Fibroblast of skin of right biceps (primary cell): ENCODE measurements at regions not wholly inside any gene's neighbourhood (a gene's known extent, or its start where the extent isn't known, plus 50 kb on each side); places are given as distances from the start of the nearest gene placed in this dataset.
A peak's percentile ranks its signal among the peaks of the same experiment; 100 is the strongest.

ENCODE experiments used
- DNase-seq: peaks from one replicate; pipeline ENCODE4 v3.0.0-alpha.2; 2013

DNA sequence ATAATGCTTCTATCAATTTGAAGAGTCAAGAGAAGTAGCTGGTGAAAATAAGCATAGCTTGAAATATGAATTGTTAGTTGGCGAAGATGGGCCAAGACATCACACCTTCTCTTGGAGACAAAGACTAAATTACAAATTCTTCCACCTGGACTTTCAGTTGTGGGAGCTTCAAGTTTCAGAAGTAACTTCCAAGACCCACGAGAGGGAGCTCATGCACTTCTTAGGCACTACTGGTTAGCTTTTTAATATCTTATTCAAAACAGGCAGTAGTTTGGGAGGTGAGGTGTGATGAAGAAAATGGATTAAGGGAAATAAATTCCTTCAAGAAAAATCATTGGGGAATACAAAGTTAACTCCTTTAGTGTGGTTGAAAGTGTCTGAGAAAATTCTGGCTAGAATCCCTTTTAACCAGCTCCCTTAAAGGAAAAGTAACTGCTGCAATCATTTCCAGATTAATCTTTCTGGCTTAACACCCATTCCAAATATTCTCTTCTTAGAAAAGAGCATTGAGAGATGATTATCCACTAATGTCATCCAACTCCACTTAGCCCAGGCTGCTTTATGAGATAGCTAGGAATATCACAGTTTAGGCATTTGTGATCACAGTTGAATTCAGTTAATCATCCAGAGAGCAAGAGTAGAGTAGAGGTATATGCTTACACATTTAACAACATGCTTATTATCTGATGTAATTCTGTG is 139.5 kb upstream of the DMRTA1 start:
- DNase-seq: peak; percentile 50

DNA sequence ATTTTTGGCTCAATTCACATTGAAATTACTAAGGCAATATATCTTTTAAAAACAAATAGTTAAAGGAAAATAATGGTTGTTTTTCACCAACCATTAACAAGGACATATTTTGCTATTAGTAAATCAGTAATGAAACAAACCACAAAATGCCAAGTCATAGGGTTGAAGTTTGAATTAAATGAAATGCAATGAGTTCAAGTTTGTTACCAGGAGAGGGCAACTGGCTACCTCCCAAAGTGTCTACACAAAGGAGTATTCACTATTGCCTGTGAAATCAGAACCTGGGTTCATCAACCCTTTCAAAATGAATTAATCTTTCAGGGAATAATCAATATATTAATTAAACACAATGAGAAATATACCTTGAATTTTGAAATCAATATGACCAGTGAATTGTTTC is 138.4 kb upstream of the DMRTA1 start:
- DNase-seq: no peak

DNA sequence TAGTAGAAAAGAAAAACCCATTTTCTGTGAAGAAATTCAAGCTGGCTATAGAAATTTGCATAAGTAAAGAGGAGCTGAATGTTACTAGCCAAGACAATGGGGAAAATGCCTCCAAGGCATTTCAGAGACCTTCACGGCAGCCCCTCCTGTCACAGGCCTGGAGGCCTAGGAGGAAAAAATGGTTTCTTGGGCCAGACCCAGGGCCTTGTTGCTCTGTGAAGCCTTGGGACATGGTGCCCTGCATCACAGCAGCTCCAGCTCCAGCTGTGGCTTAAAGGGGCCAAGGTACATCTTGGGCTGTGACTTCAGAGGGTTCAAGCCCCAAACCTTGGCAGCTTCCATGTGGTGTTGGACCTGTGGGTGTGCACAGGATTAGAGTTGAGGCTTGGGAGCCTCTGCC is 130.0 kb upstream of the DMRTA1 start:
- DNase-seq: no peak

DNA sequence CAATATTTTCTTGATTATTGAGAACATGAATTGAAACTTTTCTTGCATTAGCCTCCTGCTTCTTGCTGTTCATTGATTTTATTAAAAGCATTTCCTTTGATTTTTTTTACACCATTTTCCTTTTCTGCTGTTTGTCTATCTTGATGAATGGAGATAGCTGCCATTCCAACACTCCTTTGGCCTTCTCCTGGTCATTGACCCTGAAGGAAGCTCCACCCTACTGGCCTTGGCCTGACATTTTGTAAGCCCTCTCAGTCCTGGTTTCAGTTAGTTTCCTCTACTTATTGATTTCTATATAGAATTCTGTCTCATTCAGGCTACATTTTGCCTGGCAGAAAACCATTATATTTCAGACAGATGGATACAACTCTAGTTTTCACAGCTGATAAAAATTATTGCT is 115.1 kb upstream of the DMRTA1 start:
- no peak for DNase-seq

DNA sequence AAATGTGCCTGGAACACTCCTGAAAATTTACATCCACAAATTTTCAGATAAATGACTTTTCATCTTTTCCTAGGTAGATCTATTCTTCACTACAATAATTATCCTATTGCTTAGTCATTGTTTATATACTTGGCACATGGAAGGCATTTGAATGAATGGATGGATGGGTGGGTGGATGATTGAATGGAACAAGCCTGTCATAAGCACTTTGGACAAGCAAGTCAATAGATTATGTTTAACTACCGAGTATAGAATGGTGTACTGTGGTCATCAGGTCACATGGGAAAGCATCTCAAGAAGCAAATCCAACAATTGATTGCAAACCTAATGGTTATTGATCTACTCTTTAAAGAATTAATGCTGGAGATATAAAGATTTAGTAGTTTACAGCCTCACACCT is 114.4 kb upstream of the DMRTA1 start:
- DNase-seq: no peak

DNA sequence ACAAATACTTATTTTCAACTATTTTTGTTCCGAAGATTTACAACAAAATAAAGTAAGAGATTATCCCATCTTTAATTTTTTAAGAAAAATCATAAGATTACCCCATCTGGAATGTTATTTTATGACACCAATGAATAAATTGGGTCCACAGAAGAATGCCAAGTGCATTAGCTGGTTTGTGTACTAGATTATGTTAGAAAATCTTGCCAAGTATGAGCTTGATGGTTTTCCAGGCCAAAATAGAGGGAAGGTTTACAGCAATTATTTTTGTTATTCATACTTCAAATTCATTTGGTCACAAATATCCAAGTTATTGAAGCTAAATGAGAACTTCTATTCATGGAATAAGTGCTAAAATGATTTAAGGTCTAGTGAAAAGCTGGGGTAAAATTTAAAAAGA is 109.4 kb upstream of the DMRTA1 start:
- DNase-seq: no peak

DNA sequence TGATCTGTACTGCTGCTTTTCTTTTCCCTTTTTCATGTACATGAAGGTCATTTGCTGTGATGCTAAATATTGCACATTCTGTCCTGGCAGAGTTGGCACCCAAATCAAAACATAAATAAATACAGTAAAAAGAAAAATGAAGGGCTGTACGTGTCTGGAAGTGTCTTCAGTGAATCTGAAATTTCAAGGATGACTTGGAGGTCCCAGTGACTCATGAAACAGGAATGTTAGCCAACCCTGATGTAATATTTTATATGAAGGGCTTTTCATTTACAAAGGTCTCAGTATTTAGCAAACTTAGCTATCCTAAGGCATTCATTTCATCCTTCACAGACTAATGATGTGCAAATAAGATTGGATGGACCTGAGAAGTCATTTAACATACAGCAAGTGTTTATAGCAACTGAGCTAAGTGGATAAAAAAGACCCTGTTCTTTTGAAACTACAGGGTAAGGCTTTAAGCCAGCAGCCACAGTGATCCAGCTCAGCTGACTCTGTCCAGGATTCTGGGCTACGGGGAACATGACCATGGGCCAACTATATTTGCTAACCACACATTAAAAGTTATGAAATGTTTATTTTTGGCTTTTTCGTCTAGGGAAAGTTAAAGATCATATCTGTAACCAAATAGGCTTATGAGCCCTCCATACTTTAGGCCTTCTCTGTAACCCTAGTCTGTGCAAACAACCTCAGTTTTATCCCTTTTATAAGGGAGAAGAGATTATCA is 104.0 kb upstream of the DMRTA1 start:
- peak; percentile 62 for DNase-seq

DNA sequence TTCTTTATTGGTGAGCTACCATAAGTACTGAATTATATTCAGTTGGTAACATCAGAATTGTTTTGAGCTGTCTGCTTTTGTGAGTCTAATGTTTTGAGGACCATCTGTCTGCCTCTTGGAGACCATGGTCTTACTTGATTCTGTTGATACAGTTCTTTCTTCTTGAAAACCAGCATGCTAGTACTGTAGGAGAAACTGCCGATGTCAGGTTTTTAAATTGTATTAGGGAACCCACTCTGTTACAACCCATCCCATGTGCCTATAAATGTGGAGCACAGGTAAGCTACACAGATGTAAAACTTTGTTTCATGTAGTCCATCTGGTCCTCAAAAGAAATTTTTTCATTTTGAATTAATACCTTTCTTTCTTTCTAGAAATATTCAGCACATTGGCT is 103.4 kb upstream of the DMRTA1 start:
- DNase-seq: no peak

DNA sequence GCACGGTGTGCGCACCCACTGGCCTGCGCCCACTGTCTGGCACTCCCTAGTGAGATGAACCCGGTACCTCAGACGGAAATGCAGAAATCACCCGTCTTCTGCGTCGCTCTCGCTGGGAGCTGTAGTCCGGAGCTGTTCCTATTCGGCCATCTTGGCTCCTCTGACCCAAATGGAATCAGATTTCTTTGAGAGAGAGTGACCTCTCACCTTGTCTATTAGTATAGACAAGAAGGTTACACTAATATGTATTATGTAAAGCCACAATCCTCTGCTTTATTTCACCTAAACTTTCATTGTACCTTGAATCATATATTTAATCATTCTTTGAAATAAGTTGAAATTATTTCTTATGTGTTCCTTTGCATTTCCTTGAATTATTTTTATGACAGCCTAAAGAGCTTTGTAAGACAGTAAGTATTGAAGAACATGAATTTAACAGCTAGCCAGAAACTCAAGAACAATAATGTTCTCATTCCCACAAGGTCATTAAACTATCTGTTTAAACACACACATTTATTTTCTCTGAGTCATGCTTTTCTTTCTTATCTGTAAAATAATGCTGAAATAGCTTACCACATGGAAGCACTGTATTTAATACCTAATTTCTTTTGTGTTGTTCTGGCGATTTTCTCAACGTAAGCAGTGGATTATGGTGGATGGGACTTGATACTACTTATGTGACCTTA is 91.8 kb upstream of the DMRTA1 start:
- no peak for DNase-seq

DNA sequence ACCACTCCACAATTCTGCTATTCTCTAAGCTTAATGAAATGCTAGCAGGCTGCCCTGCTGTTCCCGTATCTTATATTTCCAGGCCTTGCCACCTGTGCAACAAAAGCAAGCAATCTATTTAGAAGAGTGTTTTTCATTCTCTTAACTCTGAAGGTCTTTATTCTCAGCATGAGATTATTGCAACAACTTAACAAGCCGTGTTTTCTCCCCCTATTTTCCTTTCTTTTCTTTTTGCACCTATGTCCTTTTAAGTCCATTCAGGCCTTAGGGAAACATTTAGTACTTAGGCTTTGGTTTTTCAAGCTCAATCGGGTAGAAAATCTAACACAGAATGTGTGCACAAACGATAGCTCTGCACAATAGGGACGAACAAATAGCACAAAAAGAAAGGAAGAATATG is 89.6 kb upstream of the DMRTA1 start:
- no peak for DNase-seq

DNA sequence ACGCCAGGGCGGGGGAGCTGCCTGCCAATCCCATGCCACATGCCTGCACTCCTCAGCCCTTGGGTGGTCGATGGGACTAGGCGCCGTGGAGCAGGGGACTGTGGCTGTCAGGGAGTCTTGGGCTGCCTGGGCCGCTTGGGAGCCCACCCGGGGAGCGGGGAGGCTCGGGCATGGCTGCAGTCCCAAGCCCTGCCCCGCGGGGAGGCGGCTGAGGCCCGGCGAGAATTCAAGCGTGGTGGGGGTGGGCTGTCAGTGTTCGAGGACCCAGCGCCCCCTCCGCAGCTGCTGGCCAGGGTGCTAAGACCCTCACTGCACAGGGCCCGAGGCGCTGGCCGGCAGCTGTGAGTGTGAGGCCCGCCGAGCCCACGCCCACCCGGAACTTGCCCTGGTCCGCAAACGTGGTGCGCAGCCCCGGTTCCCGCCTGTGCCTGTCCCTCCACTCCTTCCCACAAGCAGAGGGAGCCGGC is 83.2 kb upstream of the DMRTA1 start:
- no peak for DNase-seq

DNA sequence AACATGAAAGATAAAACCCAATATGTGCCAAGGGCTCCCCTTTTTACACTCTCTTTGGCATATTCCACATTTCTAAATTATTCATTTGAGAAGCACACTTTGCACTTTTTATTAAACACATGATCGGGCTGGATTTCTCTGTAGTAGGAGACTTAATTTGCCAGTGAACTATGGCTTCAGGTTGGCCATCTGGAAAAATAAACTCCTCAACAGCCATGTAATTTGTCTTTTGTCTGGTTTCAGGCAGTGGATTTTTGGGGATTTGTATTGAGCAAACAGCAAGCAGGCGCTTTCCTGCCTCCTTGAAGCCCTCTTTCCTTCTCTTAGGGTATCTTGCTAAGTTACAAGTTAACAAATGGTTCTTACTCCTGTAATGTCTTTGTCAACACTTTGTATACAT is 73.0 kb upstream of the DMRTA1 start:
- DNase-seq: no peak

DNA sequence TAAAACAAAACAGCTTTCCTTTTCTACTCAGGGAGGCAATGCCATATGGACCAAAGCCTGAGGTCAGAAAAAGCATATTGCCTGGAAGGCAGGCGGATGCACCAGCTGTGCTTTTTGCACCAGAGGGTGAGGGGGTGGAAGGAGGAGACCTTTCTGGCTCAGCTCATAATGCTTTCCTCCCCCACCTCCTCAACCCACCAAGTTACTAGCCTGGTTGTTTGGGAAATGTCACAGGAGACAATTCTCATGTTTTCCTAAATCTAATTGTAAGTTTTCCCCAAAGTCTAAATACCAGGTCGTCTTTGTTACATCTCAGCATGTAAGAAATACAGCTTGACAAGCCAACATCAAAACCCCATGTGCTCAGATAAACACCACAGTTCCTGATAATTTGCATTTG is 72.6 kb upstream of the DMRTA1 start:
- DNase-seq: no peak

DNA sequence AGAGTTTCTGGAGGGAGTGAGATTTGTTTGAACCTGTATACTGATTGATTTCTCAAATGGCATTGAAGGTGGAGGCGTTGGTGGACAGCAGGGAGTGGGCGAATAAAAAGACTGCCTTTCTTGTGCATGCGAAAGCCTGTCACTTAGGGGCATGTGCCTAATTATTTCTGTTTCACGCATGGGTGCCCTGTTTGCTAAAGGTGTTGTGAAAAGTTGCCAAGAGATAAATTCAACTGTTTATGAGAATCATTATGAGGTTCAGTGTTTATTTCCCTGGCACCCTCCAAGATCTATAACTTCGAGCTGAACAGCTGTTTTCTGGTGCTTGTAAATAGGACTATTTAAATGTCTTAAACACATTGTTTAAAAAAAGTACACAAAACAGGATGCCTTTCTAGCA is 67.4 kb upstream of the DMRTA1 start:
- no peak for DNase-seq

DNA sequence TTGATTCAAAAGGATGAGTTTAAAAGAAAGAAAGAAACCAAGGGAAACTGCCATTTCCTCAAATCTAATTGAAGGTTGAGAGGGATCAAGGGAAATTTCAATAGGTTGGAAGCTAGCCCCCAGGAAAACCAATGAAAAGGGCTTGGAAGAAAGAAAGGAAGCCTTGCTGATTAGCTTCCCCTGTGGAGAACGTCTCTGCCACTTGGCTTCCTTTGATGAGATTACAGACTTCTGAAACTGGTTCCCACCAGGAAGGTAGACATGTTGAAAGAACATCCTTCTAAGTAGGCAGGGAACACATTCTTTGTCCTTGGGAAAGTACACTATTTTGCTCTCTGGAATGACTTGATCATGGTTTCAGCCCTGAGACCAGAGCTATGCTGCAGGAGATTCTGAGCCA is 65.5 kb upstream of the DMRTA1 start:
- DNase-seq: no peak

DNA sequence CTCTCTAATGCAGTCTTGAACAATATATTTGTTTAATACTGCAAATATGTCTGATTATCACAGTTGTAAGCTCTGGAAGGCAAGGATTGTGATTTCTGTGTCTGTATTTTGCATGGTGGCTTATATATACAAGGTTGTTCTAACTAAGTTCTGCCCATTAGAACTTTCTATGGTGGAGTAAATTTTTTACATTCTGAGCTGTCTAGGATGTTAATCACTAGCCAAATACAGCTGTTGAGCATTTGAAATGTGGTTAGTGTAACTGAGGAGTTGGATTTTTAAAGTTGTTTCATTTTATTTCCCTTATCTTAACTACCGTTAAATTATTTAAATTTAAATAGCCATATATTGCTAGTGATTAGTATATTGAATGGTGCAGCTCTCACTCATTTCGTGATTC is 64.3 kb upstream of the DMRTA1 start:
- no peak for DNase-seq

DNA sequence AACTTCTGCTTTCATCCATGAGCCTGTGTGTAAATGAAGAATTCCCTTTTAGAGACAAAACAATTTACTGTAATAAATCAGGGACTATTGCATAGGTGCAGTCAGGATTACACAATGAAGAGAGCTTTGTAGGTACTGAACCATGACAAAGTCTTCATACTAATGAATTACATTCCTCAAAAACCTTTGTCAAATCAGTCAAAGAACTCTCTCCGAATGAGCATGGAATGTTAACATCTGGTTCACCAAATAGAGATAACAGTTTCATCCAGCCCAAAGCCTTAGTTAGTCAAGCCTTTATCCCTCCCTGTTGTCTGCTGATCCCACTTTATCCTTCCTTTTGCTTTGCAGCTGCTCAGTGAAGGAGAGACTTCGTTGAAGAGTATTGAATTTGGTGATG is 62.9 kb upstream of the DMRTA1 start:
- DNase-seq: no peak

DNA sequence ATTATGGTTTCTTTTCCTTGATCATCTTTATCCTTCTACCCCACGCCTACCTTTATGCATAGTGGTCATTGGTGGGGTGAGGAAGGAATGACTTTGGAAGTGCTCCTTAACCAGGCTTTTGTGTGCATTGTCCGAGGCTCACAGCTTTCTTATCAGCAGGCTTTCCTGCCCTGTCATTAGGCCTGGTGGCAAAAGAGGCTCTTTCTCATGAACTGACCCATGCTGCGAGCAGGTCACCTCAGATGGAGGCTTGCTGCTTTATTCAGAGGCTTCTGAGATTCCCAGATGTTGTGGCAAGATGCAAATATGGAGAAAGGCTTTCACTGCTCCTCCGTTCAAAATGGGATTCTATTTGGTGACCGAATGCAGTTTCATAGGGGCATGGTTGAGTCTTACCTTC is 57.4 kb upstream of the DMRTA1 start:
- DNase-seq: no peak

DNA sequence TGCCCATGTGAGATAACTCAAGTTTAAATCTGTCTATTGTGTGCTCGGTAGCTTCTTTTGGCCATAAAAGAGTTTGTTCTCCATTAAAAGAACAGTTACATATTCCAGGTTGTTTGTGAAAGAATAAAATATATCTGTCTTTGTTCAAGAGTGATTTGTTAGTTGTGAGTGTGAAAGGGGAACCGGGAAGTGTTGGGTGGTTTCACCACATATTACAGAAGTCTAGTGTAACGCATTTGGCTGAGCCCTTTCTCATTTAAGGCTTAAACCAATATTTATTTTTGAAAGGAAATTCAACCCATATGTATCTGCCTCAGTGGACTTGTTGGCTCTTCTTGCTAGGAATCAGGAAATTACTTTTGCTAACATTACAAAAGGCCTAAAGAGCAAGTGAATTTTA is 54.1 kb upstream of the DMRTA1 start:
- no peak for DNase-seq

DNA sequence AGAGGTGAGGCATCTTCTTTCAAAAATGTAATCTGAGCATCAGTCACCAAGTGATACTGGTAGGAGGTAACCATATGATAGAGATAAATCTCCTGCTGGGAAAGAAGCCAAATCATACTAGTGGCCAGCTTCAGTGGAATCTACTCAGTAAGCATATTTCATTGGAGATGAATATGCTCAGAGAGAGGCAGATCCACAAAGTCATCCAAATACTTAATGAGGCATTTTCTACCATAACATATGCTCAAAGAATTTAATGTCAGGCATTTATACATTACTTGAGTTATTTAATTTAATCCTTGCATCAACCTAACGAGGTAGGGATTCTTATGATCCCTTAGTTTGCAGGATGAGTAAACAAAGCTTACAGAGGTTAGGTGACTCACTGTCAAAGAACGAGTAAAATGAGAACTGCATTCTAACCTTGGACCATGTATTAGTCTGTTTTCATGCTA is 50.9 kb upstream of the DMRTA1 start:
- DNase-seq: peak; percentile 29
